MM.1S (cell line): ENCODE measurements at regions not wholly inside any gene's neighbourhood (a gene's known extent, or its start where the extent isn't known, plus 50 kb on each side); places are given as distances from the start of the nearest gene placed in this dataset.

Experiments
- DNase-seq: peaks from one replicate; pipeline ENCODE4 v3.0.0-alpha.2; 2015
- H2AFZ ChIP-seq: fragments of 300-600 bp; sonication (generic); 2 replicates; pipeline ENCODE4 v1.6.0; 2016; ENCODE audit warnings: antibody characterized with exemption, low read length
- H3F3A ChIP-seq: fragments of 300-600 bp; sonication (generic); 2 replicates; pipeline ENCODE4 v1.6.1; 2016; ENCODE audit warnings: mild to moderate bottlenecking, antibody characterized with exemption, low read length, moderate library complexity, mixed read lengths; ENCODE audit not compliant: insufficient read depth
- H3K27ac ChIP-seq: fragments of 300-600 bp; sonication (generic); 2 replicates; pipeline ENCODE4 v1.5.1; 2016; ENCODE audit warnings: mild to moderate bottlenecking, low read length
- H3K27me3 ChIP-seq: fragments of 300-600 bp; sonication (generic); replicated peaks from 2 replicates; pipeline ENCODE4 v1.6.0; 2016; ENCODE audit warnings: low read length; ENCODE audit not compliant: insufficient read depth
- H3K36me3 ChIP-seq: fragments of 300-600 bp; sonication (generic); replicated peaks from 2 replicates; pipeline ENCODE4 v1.6.1; 2016; ENCODE audit warnings: mild to moderate bottlenecking, low read length, mixed read lengths; ENCODE audit not compliant: insufficient read depth
- H3K4me1 ChIP-seq: fragments of 300-600 bp; sonication (generic); 2 replicates; pipeline ENCODE4 v1.6.1; 2016; ENCODE audit warnings: low read length, mixed read lengths
- H3K4me2 ChIP-seq: fragments of 300-600 bp; sonication (generic); 2 replicates; pipeline ENCODE4 v1.6.0; 2016; ENCODE audit warnings: low read depth, low read length
- H3K4me3 ChIP-seq: fragments of 300-600 bp; sonication (generic); 2 replicates; pipeline ENCODE4 v1.5.1; 2016; ENCODE audit warnings: low read length, mixed read lengths
- H3K79me2 ChIP-seq: fragments of 300-600 bp; sonication (generic); 2 replicates; pipeline ENCODE4 v1.6.1; 2016; ENCODE audit warnings: mixed run types, low read length, mixed read lengths
- H3K9ac ChIP-seq: fragments of 300-600 bp; sonication (generic); 2 replicates; pipeline ENCODE4 v1.6.1; 2016; ENCODE audit warnings: low read length, mixed read lengths
- H3K9me2 ChIP-seq: fragments of 300-600 bp; sonication (generic); replicated peaks from 2 replicates; pipeline ENCODE4 v1.6.1; 2016; ENCODE audit warnings: mild to moderate bottlenecking, low read length, mixed read lengths; ENCODE audit not compliant: insufficient read depth
- H3K9me3 ChIP-seq: fragments of 300-600 bp; sonication (generic); replicated peaks from 2 replicates; pipeline ENCODE4 v1.6.1; 2016; ENCODE audit warnings: mild to moderate bottlenecking, low read length, mixed read lengths; ENCODE audit not compliant: insufficient read depth
- H4K20me1 ChIP-seq: fragments of 300-600 bp; sonication (generic); 2 replicates; pipeline ENCODE4 v1.6.1; 2016; ENCODE audit warnings: mild to moderate bottlenecking, low read length, moderate library complexity, mixed read lengths; ENCODE audit not compliant: insufficient read depth
- CTCF ChIP-seq: fragments of 300-600 bp; sonication (generic); IDR thresholded peaks from 2 replicates; pipeline ENCODE4 v1.5.1; 2016; ENCODE audit warnings: antibody characterized with exemption, low read length, mixed read lengths
- EZH2 ChIP-seq: fragments of 300-600 bp; sonication (generic); optimal IDR thresholded peaks from 2 replicates; pipeline ENCODE3; 2017; ENCODE audit warnings: low read depth, mild to moderate bottlenecking, antibody characterized with exemption, low read length, mixed read lengths
- EZH2phosphoT487 ChIP-seq: fragments of 300-600 bp; sonication (generic); IDR thresholded peaks from 2 replicates; pipeline ENCODE4 v1.6.1; 2018; ENCODE audit warnings: antibody characterized with exemption, low read length

GRCh38 chr5:120848883-120849282 lies 384.8 kb downstream of the PRR16 start:
- no peak overlapping the region for H3K27ac ChIP-seq
- no peak for DNase-seq
- H3K79me2 ChIP-seq: no peaks in the 10 kb centered on the region
- H2AFZ ChIP-seq: no peak overlapping the region
- H3K9ac ChIP-seq: no peak overlapping the region
- no peaks in the 10 kb centered on the region for H3K9me3 ChIP-seq
- H3K9me2 ChIP-seq: no peaks in the 10 kb centered on the region
- no peak overlapping the region for H3K4me2 ChIP-seq
- no peak overlapping the region for H3K4me3 ChIP-seq
- no peaks in the 10 kb centered on the region for H3F3A ChIP-seq
- H3K36me3 ChIP-seq: no peaks in the 10 kb centered on the region
- no peaks in the 10 kb centered on the region for H3K4me1 ChIP-seq
- H3K27me3 ChIP-seq: no peaks in the 10 kb centered on the region
- TF ChIP-seq CTCF (no peak), EZH2phosphoT487 (no peak), EZH2 (no peak)
- no peaks in the 10 kb centered on the region for H4K20me1 ChIP-seq

GRCh38 chr5:120852222-120852860 lies 388.2 kb downstream of the PRR16 start:
- H3K79me2 ChIP-seq: no peaks in the 10 kb centered on the region
- no peak overlapping the region for H3K4me2 ChIP-seq
- H3K9me2 ChIP-seq: no peaks in the 10 kb centered on the region
- no peaks in the 10 kb centered on the region for H3K4me1 ChIP-seq
- no peak overlapping the region for H3K4me3 ChIP-seq
- no peak for DNase-seq
- no peaks in the 10 kb centered on the region for H3F3A ChIP-seq
- no peaks in the 10 kb centered on the region for H3K9me3 ChIP-seq
- no peaks in the 10 kb centered on the region for H3K27me3 ChIP-seq
- no peak overlapping the region for H2AFZ ChIP-seq
- no peaks in the 10 kb centered on the region for H4K20me1 ChIP-seq
- no peak overlapping the region for H3K27ac ChIP-seq
- no peak overlapping the region for H3K9ac ChIP-seq
- H3K36me3 ChIP-seq: no peaks in the 10 kb centered on the region
- TF ChIP-seq CTCF (no peak), EZH2 (no peak), EZH2phosphoT487 (no peak)

- no peaks in the 10 kb centered on the region for H3K27me3 ChIP-seq
- H3K27ac ChIP-seq: no peak overlapping the region
- no peak for DNase-seq
- no peak overlapping the region for H2AFZ ChIP-seq
- no peaks in the 10 kb centered on the region for H3K4me1 ChIP-seq
- H3K4me2 ChIP-seq: no peak overlapping the region
- H3F3A ChIP-seq: no peaks in the 10 kb centered on the region
- H4K20me1 ChIP-seq: no peaks in the 10 kb centered on the region
- no peaks in the 10 kb centered on the region for H3K36me3 ChIP-seq
- H3K79me2 ChIP-seq: no peaks in the 10 kb centered on the region
- H3K9me2 ChIP-seq: no peaks in the 10 kb centered on the region
- no peak overlapping the region for H3K4me3 ChIP-seq
- TF ChIP-seq CTCF (no peak), EZH2phosphoT487 (no peak), EZH2 (no peak)
- H3K9ac ChIP-seq: no peak overlapping the region
- no peaks in the 10 kb centered on the region for H3K9me3 ChIP-seq
Observed at GRCh38 chr5:120866997-120867396, 402.9 kb downstream of the PRR16 start.
